MM.1S (cell line): ENCODE measurements at regions not wholly inside any gene's neighbourhood (a gene's known extent, or its start where the extent isn't known, plus 50 kb on each side); places are given as distances from the start of the nearest gene placed in this dataset.

Source experiments
- DNase-seq: peaks from one replicate; pipeline ENCODE4 v3.0.0-alpha.2; 2015
- H2AFZ ChIP-seq: fragments of 300-600 bp; sonication (generic); 2 replicates; pipeline ENCODE4 v1.6.0; 2016; ENCODE audit warnings: antibody characterized with exemption, low read length
- H3F3A ChIP-seq: fragments of 300-600 bp; sonication (generic); 2 replicates; pipeline ENCODE4 v1.6.1; 2016; ENCODE audit warnings: mild to moderate bottlenecking, antibody characterized with exemption, low read length, moderate library complexity, mixed read lengths; ENCODE audit not compliant: insufficient read depth
- H3K27ac ChIP-seq: fragments of 300-600 bp; sonication (generic); 2 replicates; pipeline ENCODE4 v1.5.1; 2016; ENCODE audit warnings: mild to moderate bottlenecking, low read length
- H3K27me3 ChIP-seq: fragments of 300-600 bp; sonication (generic); replicated peaks from 2 replicates; pipeline ENCODE4 v1.6.0; 2016; ENCODE audit warnings: low read length; ENCODE audit not compliant: insufficient read depth
- H3K36me3 ChIP-seq: fragments of 300-600 bp; sonication (generic); replicated peaks from 2 replicates; pipeline ENCODE4 v1.6.1; 2016; ENCODE audit warnings: mild to moderate bottlenecking, low read length, mixed read lengths; ENCODE audit not compliant: insufficient read depth
- H3K4me1 ChIP-seq: fragments of 300-600 bp; sonication (generic); 2 replicates; pipeline ENCODE4 v1.6.1; 2016; ENCODE audit warnings: low read length, mixed read lengths
- H3K4me2 ChIP-seq: fragments of 300-600 bp; sonication (generic); 2 replicates; pipeline ENCODE4 v1.6.0; 2016; ENCODE audit warnings: low read depth, low read length
- H3K4me3 ChIP-seq: fragments of 300-600 bp; sonication (generic); 2 replicates; pipeline ENCODE4 v1.5.1; 2016; ENCODE audit warnings: low read length, mixed read lengths
- H3K79me2 ChIP-seq: fragments of 300-600 bp; sonication (generic); 2 replicates; pipeline ENCODE4 v1.6.1; 2016; ENCODE audit warnings: mixed run types, low read length, mixed read lengths
- H3K9ac ChIP-seq: fragments of 300-600 bp; sonication (generic); 2 replicates; pipeline ENCODE4 v1.6.1; 2016; ENCODE audit warnings: low read length, mixed read lengths
- H3K9me2 ChIP-seq: fragments of 300-600 bp; sonication (generic); replicated peaks from 2 replicates; pipeline ENCODE4 v1.6.1; 2016; ENCODE audit warnings: mild to moderate bottlenecking, low read length, mixed read lengths; ENCODE audit not compliant: insufficient read depth
- H3K9me3 ChIP-seq: fragments of 300-600 bp; sonication (generic); replicated peaks from 2 replicates; pipeline ENCODE4 v1.6.1; 2016; ENCODE audit warnings: mild to moderate bottlenecking, low read length, mixed read lengths; ENCODE audit not compliant: insufficient read depth
- H4K20me1 ChIP-seq: fragments of 300-600 bp; sonication (generic); 2 replicates; pipeline ENCODE4 v1.6.1; 2016; ENCODE audit warnings: mild to moderate bottlenecking, low read length, moderate library complexity, mixed read lengths; ENCODE audit not compliant: insufficient read depth
- EZH2 ChIP-seq: fragments of 300-600 bp; sonication (generic); optimal IDR thresholded peaks from 2 replicates; pipeline ENCODE3; 2017; ENCODE audit warnings: low read depth, mild to moderate bottlenecking, antibody characterized with exemption, low read length, mixed read lengths
- EZH2phosphoT487 ChIP-seq: fragments of 300-600 bp; sonication (generic); IDR thresholded peaks from 2 replicates; pipeline ENCODE4 v1.6.1; 2018; ENCODE audit warnings: antibody characterized with exemption, low read length
- TF ChIP-seq, protein P1 (sequence below): fragments of 300-600 bp; sonication (generic); IDR thresholded peaks from 2 replicates; pipeline ENCODE4 v1.5.1; 2016; ENCODE audit warnings: antibody characterized with exemption, low read length, mixed read lengths

DNA sequence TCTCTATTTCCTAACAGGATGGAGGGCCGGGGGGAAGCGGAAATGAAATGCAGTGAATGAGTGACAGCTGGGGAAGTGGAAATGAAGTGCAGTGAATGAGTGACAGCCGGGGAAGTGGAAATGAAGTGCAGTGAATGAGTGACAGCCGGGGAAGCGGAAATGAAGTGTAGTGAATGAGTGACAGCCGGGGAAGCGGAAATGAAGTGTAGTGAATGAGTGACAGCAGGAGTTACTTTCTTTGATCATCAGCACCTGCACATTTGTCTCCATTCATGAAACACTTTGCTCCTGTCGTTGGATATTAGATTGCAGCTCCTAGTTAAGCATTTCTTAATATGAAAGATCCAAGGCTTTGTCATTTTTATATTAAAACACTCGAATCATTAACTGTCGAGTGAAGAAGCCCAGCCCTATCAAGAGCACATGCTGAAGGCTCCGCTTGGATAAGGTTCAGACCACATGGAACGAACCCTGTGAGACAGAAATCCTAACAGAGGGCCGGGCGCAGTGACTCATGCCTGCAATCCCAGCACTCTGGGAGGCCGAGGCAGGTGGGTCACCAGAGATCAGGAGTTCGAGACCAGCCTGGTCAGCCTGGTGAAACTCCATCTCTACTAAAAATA, 406.0 kb upstream of the ADARB2 start:
- Histone ChIP-seq H3F3A (no peaks in the 10 kb centered on the region), H2AFZ (no peak overlapping the region), H3K79me2 (no peaks in the 10 kb centered on the region), H3K27me3 (no peaks in the 10 kb centered on the region), H3K4me1 (0 out of 2 replicates have a peak, but pooled peaks cover 3% of the 10 kb centered on the region), H3K36me3 (no peaks in the 10 kb centered on the region), H4K20me1 (no peaks in the 10 kb centered on the region), H3K27ac (no peak overlapping the region), H3K4me3 (no peak overlapping the region), H3K9ac (no peak overlapping the region), H3K9me2 (no peaks in the 10 kb centered on the region), H3K4me2 (no peak overlapping the region), H3K9me3 (no peaks in the 10 kb centered on the region)
- DNase-seq: no peak
- no peak for TF ChIP-seq EZH2phosphoT487
- TF ChIP-seq, protein P1, sequence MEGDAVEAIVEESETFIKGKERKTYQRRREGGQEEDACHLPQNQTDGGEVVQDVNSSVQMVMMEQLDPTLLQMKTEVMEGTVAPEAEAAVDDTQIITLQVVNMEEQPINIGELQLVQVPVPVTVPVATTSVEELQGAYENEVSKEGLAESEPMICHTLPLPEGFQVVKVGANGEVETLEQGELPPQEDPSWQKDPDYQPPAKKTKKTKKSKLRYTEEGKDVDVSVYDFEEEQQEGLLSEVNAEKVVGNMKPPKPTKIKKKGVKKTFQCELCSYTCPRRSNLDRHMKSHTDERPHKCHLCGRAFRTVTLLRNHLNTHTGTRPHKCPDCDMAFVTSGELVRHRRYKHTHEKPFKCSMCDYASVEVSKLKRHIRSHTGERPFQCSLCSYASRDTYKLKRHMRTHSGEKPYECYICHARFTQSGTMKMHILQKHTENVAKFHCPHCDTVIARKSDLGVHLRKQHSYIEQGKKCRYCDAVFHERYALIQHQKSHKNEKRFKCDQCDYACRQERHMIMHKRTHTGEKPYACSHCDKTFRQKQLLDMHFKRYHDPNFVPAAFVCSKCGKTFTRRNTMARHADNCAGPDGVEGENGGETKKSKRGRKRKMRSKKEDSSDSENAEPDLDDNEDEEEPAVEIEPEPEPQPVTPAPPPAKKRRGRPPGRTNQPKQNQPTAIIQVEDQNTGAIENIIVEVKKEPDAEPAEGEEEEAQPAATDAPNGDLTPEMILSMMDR: no peak
- no peak for TF ChIP-seq EZH2

DNA sequence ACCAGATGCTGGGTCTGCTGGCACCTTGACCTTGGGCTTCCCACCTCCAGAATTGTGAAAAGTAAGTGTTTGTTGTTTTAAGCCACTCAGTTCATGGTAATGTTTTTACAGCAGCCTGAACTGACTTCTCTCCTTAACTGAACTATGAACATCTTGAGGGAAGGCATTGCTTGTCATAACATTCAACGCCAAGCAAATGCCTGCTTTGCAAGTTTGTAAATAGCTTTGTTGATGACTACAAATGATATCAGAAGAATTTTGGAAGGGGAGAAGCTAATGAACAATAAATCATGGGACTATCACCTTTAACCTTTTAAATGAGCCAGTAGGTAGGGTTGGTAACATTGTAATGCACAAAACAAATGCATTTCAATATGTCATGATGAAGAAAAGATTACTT, 402.4 kb upstream of the ADARB2 start:
- Histone ChIP-seq H3K9me2 (no peaks in the 10 kb centered on the region), H3K4me1 (no peaks in the 10 kb centered on the region)
- TF ChIP-seq EZH2phosphoT487: no peak
- TF ChIP-seq, protein P1: no peak
- no peak for TF ChIP-seq EZH2

DNA sequence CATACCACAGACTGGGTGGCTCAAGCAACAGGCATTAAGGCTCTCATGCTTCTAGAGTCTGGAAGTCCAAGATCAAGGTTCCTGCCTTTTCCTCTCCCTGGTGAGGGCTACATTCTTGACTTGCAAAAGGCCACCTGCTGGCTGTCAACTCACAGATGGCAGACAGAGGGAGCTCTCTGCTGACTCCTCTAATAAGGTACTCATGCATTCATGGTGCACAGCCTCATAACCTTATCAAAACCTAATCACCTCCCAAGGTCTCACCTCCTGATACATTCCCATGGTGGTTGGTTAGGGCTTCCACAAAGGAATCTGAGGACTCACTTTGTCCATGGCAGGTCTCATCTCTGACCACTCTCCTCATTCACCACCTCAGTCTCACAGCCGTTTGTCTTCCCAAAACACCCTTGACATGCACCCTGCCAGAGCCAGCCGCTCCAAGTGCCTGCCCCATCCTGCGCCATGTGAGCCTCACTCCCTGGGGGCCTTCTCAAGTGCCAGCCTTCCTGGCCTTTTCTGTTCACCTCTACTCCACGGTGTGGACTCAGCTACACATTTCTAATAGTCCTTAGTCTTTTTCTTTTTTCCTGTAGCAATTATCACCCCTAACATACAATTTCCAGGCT, 400.3 kb upstream of the ADARB2 start:
- no peaks in the 10 kb centered on the region for H3K9me2 ChIP-seq
- H3K9ac ChIP-seq: no peak overlapping the region
- H4K20me1 ChIP-seq: no peaks in the 10 kb centered on the region
- no peak for TF ChIP-seq EZH2phosphoT487
- TF ChIP-seq EZH2: no peak
- TF ChIP-seq, protein P1: peak; percentile 14
- no peaks in the 10 kb centered on the region for H3F3A ChIP-seq
- H3K4me3 ChIP-seq: no peak overlapping the region
- H3K36me3 ChIP-seq: no peaks in the 10 kb centered on the region; the same call in 1 of the 2 replicates
- no peaks in the 10 kb centered on the region for H3K9me3 ChIP-seq
- no peak for DNase-seq
- H3K4me2 ChIP-seq: no peak overlapping the region
- no peaks in the 10 kb centered on the region for H3K27me3 ChIP-seq
- no peak overlapping the region for H2AFZ ChIP-seq
- no peak overlapping the region for H3K27ac ChIP-seq
- H3K4me1 ChIP-seq: no peaks in the 10 kb centered on the region
- no peaks in the 10 kb centered on the region for H3K79me2 ChIP-seq

More for the DNA sequence above, 402.4 kb upstream of the ADARB2 start:
- H3K36me3 ChIP-seq: no peaks in the 10 kb centered on the region
- DNase-seq: no peak
- no peaks in the 10 kb centered on the region for H3F3A ChIP-seq
- no peaks in the 10 kb centered on the region for H4K20me1 ChIP-seq
- no peaks in the 10 kb centered on the region for H3K79me2 ChIP-seq
- no peak overlapping the region for H2AFZ ChIP-seq
- no peak overlapping the region for H3K4me3 ChIP-seq
- no peaks in the 10 kb centered on the region for H3K27me3 ChIP-seq
- no peak overlapping the region for H3K9ac ChIP-seq
- no peaks in the 10 kb centered on the region for H3K9me3 ChIP-seq
- H3K27ac ChIP-seq: no peak overlapping the region
- H3K4me2 ChIP-seq: no peak overlapping the region
